ENCODE measurements at regions not wholly inside any gene's neighbourhood (a gene's known extent, or its start where the extent isn't known, plus 50 kb on each side); places are given as distances from the start of the nearest gene placed in this dataset.

GRCh38 chr12:69091442-69092017 lies 147.8 kb upstream of the CPSF6 start:
- TF ChIP-seq POLR2A (IDR thresholded peaks at IDR 0.05) (no peak), CTCF (IDR thresholded peaks at IDR 0.05) (no peak), EP300 (IDR thresholded peaks at IDR 0.05) (no peak)

Data from tibial nerve (tissue), 4 donors.